CD14-positive monocyte (primary cell): ENCODE measurements at regions not wholly inside any gene's neighbourhood (a gene's known extent, or its start where the extent isn't known, plus 50 kb on each side); places are given as distances from the start of the nearest gene placed in this dataset.

ENCODE experiments used
- DNase-seq, 3 donors: peaks; one replicate each; pipeline ENCODE4 v3.0.0-alpha.2; 2011 to 2022
- H2AFZ ChIP-seq: 2 replicates; pipeline ENCODE4 v1.6.0; 2012; ENCODE audit warnings: mild to moderate bottlenecking, low read depth, low read length, inconsistent platforms; ENCODE audit not compliant: insufficient read depth, poor library complexity, severe bottlenecking
- H3K27ac ChIP-seq, 2 donors: 1 replicate in 1 of 2; 2 replicates in 1 of 2; pipeline ENCODE4 v1.5.1; 2012 to 2013; ENCODE audit warnings: low read length in 2 of 2, control low read depth in 1 of 2, inconsistent platforms in 1 of 2, low read depth in 1 of 2, mild to moderate bottlenecking in 1 of 2
- H3K27me3 ChIP-seq, 2 donors: one replicate each; pipeline versions ENCODE4 v1.6.0 to v1.6.1; 2011 to 2013; ENCODE audit warnings: low read length in 2 of 2; ENCODE audit not compliant: control insufficient read depth in 2 of 2, insufficient read depth in 2 of 2
- H3K36me3 ChIP-seq, 2 donors: replicated peaks in 1 of 2; 1 replicate in 1 of 2; 2 replicates in 1 of 2; pipeline versions ENCODE4 v1.5.1 to v1.6.1; 2012 to 2013; ENCODE audit warnings: low read length in 2 of 2, control low read depth in 1 of 2, inconsistent platforms in 1 of 2, mild to moderate bottlenecking in 1 of 2; ENCODE audit not compliant: insufficient read depth in 2 of 2, control insufficient read depth in 1 of 2
- H3K4me1 ChIP-seq, 2 donors: 1 replicate in 1 of 2; 2 replicates in 1 of 2; pipeline versions ENCODE4 v1.5.1 to v1.6.1; 2012 to 2013; ENCODE audit warnings: low read length in 2 of 2, control low read depth in 1 of 2, inconsistent platforms in 1 of 2, mild to moderate bottlenecking in 1 of 2, moderate library complexity in 1 of 2; ENCODE audit not compliant: insufficient read depth in 2 of 2, control insufficient read depth in 1 of 2
- H3K4me2 ChIP-seq: replicated peaks from 2 replicates; pipeline ENCODE3; 2012; ENCODE audit warnings: low read length, moderate library complexity, mild to moderate bottlenecking; ENCODE audit not compliant: poor library complexity, severe bottlenecking; ENCODE audit errors: extremely low read depth
- H3K4me3 ChIP-seq, 3 experiments: fragments of 200-600 bp in 1 of 3; sonication (generic) in 1 of 3; replicated peaks in 1 of 3; 1 replicate in 2 of 3; 2 replicates in 1 of 3; pipeline ENCODE4 v1.5.1; 2011 to 2013; ENCODE audit warnings: low read length in 3 of 3, mild to moderate bottlenecking in 3 of 3, control low read depth in 2 of 3, low read depth in 2 of 3, inconsistent platforms in 1 of 3, moderate library complexity in 1 of 3
- H3K79me2 ChIP-seq: 2 replicates; pipeline ENCODE4 v1.6.0; 2012; ENCODE audit warnings: mild to moderate bottlenecking, control low read depth, inconsistent platforms, low read length, moderate library complexity; ENCODE audit not compliant: insufficient read depth
- H3K9ac ChIP-seq: 2 replicates; pipeline ENCODE4 v1.6.0; 2017; ENCODE audit warnings: low read length, mild to moderate bottlenecking; ENCODE audit not compliant: insufficient read depth, poor library complexity, severe bottlenecking
- H3K9me3 ChIP-seq, 2 donors: replicated peaks in 1 of 2; 1 replicate in 1 of 2; 2 replicates in 1 of 2; pipeline versions ENCODE4 v1.5.1 to v1.6.1; 2012 to 2013; ENCODE audit warnings: low read length in 2 of 2, control low read depth in 1 of 2; ENCODE audit not compliant: control insufficient read depth in 1 of 2, insufficient read depth in 1 of 2
- H4K20me1 ChIP-seq: 2 replicates; pipeline ENCODE4 v1.6.0; 2012; ENCODE audit warnings: mild to moderate bottlenecking, low read length, control low read depth, moderate library complexity; ENCODE audit not compliant: insufficient read depth
- H3K27ac Mint-ChIP-seq, 7 donors: one replicate each; pipeline ENCODE4 v1.8.0; 2020; ENCODE audit warnings: mild to moderate bottlenecking in 7 of 7, mixed read lengths in 7 of 7, moderate library complexity in 6 of 7, inconsistent platforms in 2 of 7
- H3K27me3 Mint-ChIP-seq, 3 donors: one replicate each; pipeline ENCODE4 v1.8.0; 2021 to 2022; ENCODE audit warnings: low read depth in 3 of 3, mild to moderate bottlenecking in 3 of 3, mixed read lengths in 3 of 3, moderate library complexity in 3 of 3, inconsistent platforms in 1 of 3
- H3K36me3 Mint-ChIP-seq, 2 donors: one replicate each; pipeline ENCODE4 v1.8.0; 2020; ENCODE audit warnings: mixed read lengths in 2 of 2, inconsistent platforms in 1 of 2, mild to moderate bottlenecking in 1 of 2
- H3K4me1 Mint-ChIP-seq: one replicate; pipeline ENCODE4 v1.8.0; 2020; ENCODE audit warnings: mild to moderate bottlenecking, mixed read lengths
- H3K4me3 Mint-ChIP-seq, 2 donors: one replicate each; pipeline ENCODE4 v1.8.0; 2020; ENCODE audit warnings: mild to moderate bottlenecking in 2 of 2, mixed read lengths in 2 of 2, moderate library complexity in 1 of 2
- H3K9me3 Mint-ChIP-seq, 7 donors: one replicate each; pipeline ENCODE4 v1.8.0; 2020 to 2022; ENCODE audit warnings: mixed read lengths in 7 of 7, mild to moderate bottlenecking in 6 of 7, moderate library complexity in 6 of 7, inconsistent platforms in 2 of 7
- WGBS: methylation state at CpG from one replicate; pipeline ENCODE4 v1.1.5; 2013; ENCODE audit warnings: missing lambda C conversion rate; ENCODE audit not compliant: insufficient coverage; 5-methylcytosine and 5-hydroxymethylcytosine counted together
- intact Hi-C, 2 donors: fragments of 100-400 bp; cut with micrococcal nuclease; formaldehyde crosslinking; loops; one replicate each; pipeline versions ENCODE4 v1.15.0 to v1.15.1; 2023
- TF ChIP-seq, protein P1 (sequence below): fragments of 200-600 bp; IDR thresholded peaks from one replicate; pipeline ENCODE4 v1.8.0; 2022; ENCODE audit warnings: antibody characterized with exemption, mild to moderate bottlenecking

DNA sequence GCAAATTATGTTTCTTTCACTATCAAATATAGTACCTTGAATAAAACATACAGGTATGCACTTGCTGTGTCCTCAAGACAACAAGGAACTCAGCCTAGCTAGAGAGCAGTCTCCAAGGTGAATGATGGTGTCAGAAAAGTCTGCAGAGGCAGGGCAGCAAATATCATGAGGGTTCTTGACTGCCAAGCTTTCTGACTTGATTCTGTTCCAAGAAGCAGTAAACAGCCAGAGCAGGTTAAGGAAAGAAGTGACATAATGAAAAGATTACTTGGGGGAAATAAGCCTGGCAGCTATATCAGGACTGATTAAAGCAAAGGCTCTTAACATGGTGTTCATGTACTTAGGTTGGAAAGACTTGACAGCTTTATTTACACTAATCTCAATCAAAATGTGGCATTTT lies 192.2 kb upstream of the GADL1 start:
- TF ChIP-seq, protein P1, sequence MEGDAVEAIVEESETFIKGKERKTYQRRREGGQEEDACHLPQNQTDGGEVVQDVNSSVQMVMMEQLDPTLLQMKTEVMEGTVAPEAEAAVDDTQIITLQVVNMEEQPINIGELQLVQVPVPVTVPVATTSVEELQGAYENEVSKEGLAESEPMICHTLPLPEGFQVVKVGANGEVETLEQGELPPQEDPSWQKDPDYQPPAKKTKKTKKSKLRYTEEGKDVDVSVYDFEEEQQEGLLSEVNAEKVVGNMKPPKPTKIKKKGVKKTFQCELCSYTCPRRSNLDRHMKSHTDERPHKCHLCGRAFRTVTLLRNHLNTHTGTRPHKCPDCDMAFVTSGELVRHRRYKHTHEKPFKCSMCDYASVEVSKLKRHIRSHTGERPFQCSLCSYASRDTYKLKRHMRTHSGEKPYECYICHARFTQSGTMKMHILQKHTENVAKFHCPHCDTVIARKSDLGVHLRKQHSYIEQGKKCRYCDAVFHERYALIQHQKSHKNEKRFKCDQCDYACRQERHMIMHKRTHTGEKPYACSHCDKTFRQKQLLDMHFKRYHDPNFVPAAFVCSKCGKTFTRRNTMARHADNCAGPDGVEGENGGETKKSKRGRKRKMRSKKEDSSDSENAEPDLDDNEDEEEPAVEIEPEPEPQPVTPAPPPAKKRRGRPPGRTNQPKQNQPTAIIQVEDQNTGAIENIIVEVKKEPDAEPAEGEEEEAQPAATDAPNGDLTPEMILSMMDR = no peak
- Mint-ChIP-seq H3K27ac (no peak overlapping the region), H3K27me3 (peaks cover 0 to 6% (median 3%) of the 10 kb centered on the region in 3 donors), H3K36me3 (no peaks in the 10 kb centered on the region), H3K4me1 (no peaks in the 10 kb centered on the region), H3K4me3 (no peak overlapping the region), H3K9me3 (no peaks in the 10 kb centered on the region)
- Histone ChIP-seq H3K9ac (no peak overlapping the region), H2AFZ (no peak overlapping the region), H3K27ac (no peak overlapping the region), H3K4me2 (no peak overlapping the region), H3K36me3 (no peaks in the 10 kb centered on the region), H3K79me2 (no peaks in the 10 kb centered on the region), H3K4me1 (no peaks in the 10 kb centered on the region), H4K20me1 (no peaks in the 10 kb centered on the region), H3K9me3 (no peaks in the 10 kb centered on the region), H3K27me3 (no peaks in the 10 kb centered on the region), H3K4me3 (no peak overlapping the region)
- intact Hi-C loops = no loop called here
- no peak for DNase-seq

DNA sequence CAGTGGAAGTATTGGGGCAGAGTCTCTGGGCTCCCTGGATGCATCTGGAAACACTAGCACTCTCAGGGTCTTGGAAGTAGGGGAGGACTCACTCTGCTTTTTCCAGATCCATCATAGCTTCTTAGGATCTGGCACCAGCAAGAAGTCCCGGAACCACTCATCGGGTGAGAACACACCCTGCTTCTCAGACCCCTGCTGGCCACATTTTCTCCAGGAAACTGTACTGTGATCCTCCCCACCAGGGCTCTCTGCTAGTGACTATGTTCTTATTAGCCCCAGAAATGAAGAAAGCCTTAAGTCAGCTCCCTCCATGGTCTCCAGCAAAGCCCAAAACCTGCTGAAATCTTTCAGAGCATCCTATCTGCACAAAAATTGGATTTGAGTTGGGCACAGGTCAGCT lies 197.3 kb upstream of the GADL1 start:
- Histone ChIP-seq H3K4me2 (no peak overlapping the region), H3K9me3 (no peaks in the 10 kb centered on the region), H3K79me2 (no peaks in the 10 kb centered on the region), H2AFZ (no peak overlapping the region), H3K27me3 (no peaks in the 10 kb centered on the region), H3K4me1 (no peaks in the 10 kb centered on the region), H3K4me3 (no peak overlapping the region), H4K20me1 (no peaks in the 10 kb centered on the region), H3K36me3 (no peaks in the 10 kb centered on the region), H3K27ac (no peak overlapping the region), H3K9ac (no peak overlapping the region)
- peaks cover 3% of the 10 kb centered on the region for H3K4me1 Mint-ChIP-seq
- no peak for DNase-seq
- TF ChIP-seq, protein P1 = no peak
- H3K36me3 Mint-ChIP-seq = no peaks in the 10 kb centered on the region
- no peaks in the 10 kb centered on the region for H3K9me3 Mint-ChIP-seq
- H3K4me3 Mint-ChIP-seq = no peak overlapping the region
- intact Hi-C loops = no loop called here
- H3K27ac Mint-ChIP-seq = no peak overlapping the region
- H3K27me3 Mint-ChIP-seq = peaks cover 0 to 4% (median 3%) of the 10 kb centered on the region in 3 donors
- 100% methylated on average over 2 of the region's 2 CpGs for WGBS
